K562 (cell line): ENCODE measurements at regions not wholly inside any gene's neighbourhood (a gene's known extent, or its start where the extent isn't known, plus 50 kb on each side); places are given as distances from the start of the nearest gene placed in this dataset.
"Not testable (repeated sequence)": the region's sequence is repeated elsewhere in the genome, so short reads cannot be mapped to it uniquely, and the experiment has no call there.

Experiments
- ATAC-seq: fragments of 200-7000 bp; cut with Tn5 transposase; 3 replicates; pipeline ENCODE4 v1.9.1; 2020; ENCODE audit warnings: moderate library complexity
- BruUV-seq: library from RNA; stranded (reverse); fragments of 400-500 nt; replicated peaks from 2 replicates; lab custom pipeline; 2021; lab: Mats Ljungman, UMichigan
- CTCF ChIA-PET: fragments of 300-600 bp; formaldehyde crosslinking; extraction: SDS; loops from one replicate; lab custom pipeline; 2021; ENCODE audit warnings: low intra/inter-chr PET ratio; lab: Yijun Ruan, JAX
- POLR2A ChIA-PET: fragments of 300-600, 350-650 bp; sonication (Branson Sonifier 250); formaldehyde crosslinking; extraction: SDS; loops from one replicate; lab custom pipeline; 2021; ENCODE audit warnings: antibody characterized with exemption, inconsistent platforms; lab: Yijun Ruan, JAX
- DNase-seq, 4 experiments: peaks; one replicate each; pipeline versions ENCODE4 v3.0.0 to v3.0.0-alpha.2; 2011 to 2018; ENCODE audit warnings: low spot score in 3 of 4, mixed read lengths in 3 of 4; ENCODE audit errors: extremely low read depth in 1 of 4
- FAIRE-seq: peaks from 2 replicates; lab custom pipeline; 2011; peaks lifted over from hg19 to GRCh38; lab: Jason Lieb, UNC
- H2AFZ ChIP-seq: 2 replicates; pipeline ENCODE4 v1.6.0; 2011; ENCODE audit warnings: low read depth, low read length, control low read depth, inconsistent platforms
- H3K27ac ChIP-seq: fragments of 200-600 bp; 3 replicates; pipeline ENCODE4 v1.8.0; 2011; ENCODE audit warnings: low read depth, mild to moderate bottlenecking, control low read depth, inconsistent platforms, low read length, moderate library complexity, mixed read lengths; ENCODE audit errors: extremely low read depth
- H3K27me3 ChIP-seq, 2 experiments: fragments of 300-600 bp in 1 of 2; 2 replicates in 1 of 2; 3 replicates in 1 of 2; pipeline versions ENCODE4 v1.6.0 to v1.8.0; 2011; ENCODE audit warnings: inconsistent platforms in 2 of 2, low read length in 2 of 2, mild to moderate bottlenecking in 1 of 2, mixed read lengths in 1 of 2, moderate library complexity in 1 of 2; ENCODE audit not compliant: control insufficient read depth in 2 of 2, insufficient read depth in 2 of 2
- H3K36me3 ChIP-seq: fragments of 300-600 bp; 3 replicates; pipeline ENCODE4 v1.8.0; 2011; ENCODE audit warnings: mild to moderate bottlenecking, low read length, inconsistent platforms; ENCODE audit not compliant: control insufficient read depth, insufficient read depth
- H3K4me1 ChIP-seq, 2 experiments: fragments of 200-600 bp in 1 of 2; replicated peaks in 1 of 2; 2 replicates in 1 of 2; 3 replicates in 1 of 2; pipeline versions ENCODE4 v1.5.1 to v1.8.0; 2011; ENCODE audit warnings: inconsistent platforms in 2 of 2, low read length in 2 of 2, mild to moderate bottlenecking in 1 of 2, mixed read lengths in 1 of 2, moderate library complexity in 1 of 2; ENCODE audit not compliant: control insufficient read depth in 2 of 2, insufficient read depth in 2 of 2
- H3K4me2 ChIP-seq: 2 replicates; pipeline ENCODE4 v1.6.1; 2011; ENCODE audit warnings: low read length, control low read depth, inconsistent platforms, mixed read lengths; ENCODE audit not compliant: insufficient read depth
- H3K4me3 ChIP-seq: fragments of 200-600 bp; sonication (generic), shearing (Covaris generic); 2 replicates; pipeline ENCODE4 v1.5.1; 2016; ENCODE audit warnings: control low read depth, inconsistent platforms
- H3K79me2 ChIP-seq: fragments of 200-600 bp; 3 replicates; pipeline ENCODE4 v1.8.0; 2011; ENCODE audit warnings: low read length, inconsistent platforms; ENCODE audit not compliant: control insufficient read depth, insufficient read depth
- H3K9ac ChIP-seq, 2 experiments: 2 replicates each; pipeline versions ENCODE4 v1.6.0 to v1.6.1; 2011; ENCODE audit warnings: low read depth in 2 of 2, low read length in 2 of 2, control low read depth in 1 of 2, inconsistent platforms in 1 of 2, mild to moderate bottlenecking in 1 of 2, mixed read lengths in 1 of 2; ENCODE audit not compliant: insufficient read depth in 1 of 2
- H3K9me1 ChIP-seq: one replicate; pipeline ENCODE4 v1.6.0; 2011; ENCODE audit warnings: inconsistent platforms, mild to moderate bottlenecking, low read length, moderate library complexity; ENCODE audit not compliant: control insufficient read depth, insufficient read depth
- H3K9me3 ChIP-seq: replicated peaks from 2 replicates; pipeline ENCODE4 v1.5.1; 2011; ENCODE audit warnings: low read depth, low read length, inconsistent platforms; ENCODE audit not compliant: control insufficient read depth, insufficient read depth
- H4K20me1 ChIP-seq: replicated peaks from 2 replicates; pipeline ENCODE4 v1.6.1; 2011; ENCODE audit warnings: low read length, inconsistent platforms, mixed read lengths; ENCODE audit not compliant: control insufficient read depth, insufficient read depth
- CHD4 ChIP-seq: fragments of 200-600 bp; sonication (generic); IDR thresholded peaks from 3 replicates; pipeline ENCODE4 v1.6.1; 2012; ENCODE audit warnings: low read depth, mild to moderate bottlenecking, mixed read lengths, low read length, inconsistent platforms; ENCODE audit not compliant: insufficient read depth, insufficient replicate concordance, poor library complexity, severe bottlenecking
- GABPB2 ChIP-seq: fragments of 250-450 bp; sonication (Bioruptor Pico); conservative IDR thresholded peaks from 2 replicates; pipeline ENCODE4 v1.5.1; 2021; ENCODE audit warnings: mild to moderate bottlenecking
- TCF3 ChIP-seq: sonication (generic); formaldehyde crosslinking; IDR thresholded peaks from 2 replicates; pipeline ENCODE4 v1.4.0; 2020; ENCODE audit warnings: mild to moderate bottlenecking, missing genetic modification reagents
- WGBS: fragments of 100-300 bp; shearing (Covaris generic); methylation state at CpG from one replicate; pipeline ENCODE4 v1.1.6; 2016; ENCODE audit warnings: low coverage, mixed read lengths; ENCODE audit not compliant: insufficient coverage; ENCODE audit errors: missing lambda C conversion rate; 5-methylcytosine and 5-hydroxymethylcytosine counted together
- in situ Hi-C: fragments of 300-500 bp; cut with MboI; formaldehyde crosslinking; loops from 4 replicates; pipeline ENCODE4 v1.15.0; 2018; ENCODE audit warnings: inconsistent platforms, mixed read lengths
- intact Hi-C: fragments of 100-400 bp; cut with micrococcal nuclease; formaldehyde crosslinking; loops from 2 replicates; pipeline ENCODE4 v1.14.2; 2022
- TF ChIP-seq, protein P1 (sequence below): fragments of 150-350 bp; IDR thresholded peaks from 2 replicates; pipeline ENCODE4 v1.6.1; 2014; ENCODE audit warnings: low read depth, mild to moderate bottlenecking, low read length, borderline replicate concordance

GRCh38 chr4:177810220-177810619, 368.0 kb upstream of the AGA start (continued):
- TF ChIP-seq, protein P1, sequence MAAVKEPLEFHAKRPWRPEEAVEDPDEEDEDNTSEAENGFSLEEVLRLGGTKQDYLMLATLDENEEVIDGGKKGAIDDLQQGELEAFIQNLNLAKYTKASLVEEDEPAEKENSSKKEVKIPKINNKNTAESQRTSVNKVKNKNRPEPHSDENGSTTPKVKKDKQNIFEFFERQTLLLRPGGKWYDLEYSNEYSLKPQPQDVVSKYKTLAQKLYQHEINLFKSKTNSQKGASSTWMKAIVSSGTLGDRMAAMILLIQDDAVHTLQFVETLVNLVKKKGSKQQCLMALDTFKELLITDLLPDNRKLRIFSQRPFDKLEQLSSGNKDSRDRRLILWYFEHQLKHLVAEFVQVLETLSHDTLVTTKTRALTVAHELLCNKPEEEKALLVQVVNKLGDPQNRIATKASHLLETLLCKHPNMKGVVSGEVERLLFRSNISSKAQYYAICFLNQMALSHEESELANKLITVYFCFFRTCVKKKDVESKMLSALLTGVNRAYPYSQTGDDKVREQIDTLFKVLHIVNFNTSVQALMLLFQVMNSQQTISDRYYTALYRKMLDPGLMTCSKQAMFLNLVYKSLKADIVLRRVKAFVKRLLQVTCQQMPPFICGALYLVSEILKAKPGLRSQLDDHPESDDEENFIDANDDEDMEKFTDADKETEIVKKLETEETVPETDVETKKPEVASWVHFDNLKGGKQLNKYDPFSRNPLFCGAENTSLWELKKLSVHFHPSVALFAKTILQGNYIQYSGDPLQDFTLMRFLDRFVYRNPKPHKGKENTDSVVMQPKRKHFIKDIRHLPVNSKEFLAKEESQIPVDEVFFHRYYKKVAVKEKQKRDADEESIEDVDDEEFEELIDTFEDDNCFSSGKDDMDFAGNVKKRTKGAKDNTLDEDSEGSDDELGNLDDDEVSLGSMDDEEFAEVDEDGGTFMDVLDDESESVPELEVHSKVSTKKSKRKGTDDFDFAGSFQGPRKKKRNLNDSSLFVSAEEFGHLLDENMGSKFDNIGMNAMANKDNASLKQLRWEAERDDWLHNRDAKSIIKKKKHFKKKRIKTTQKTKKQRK = no peak
- TF ChIP-seq TCF3 (CRISPR knock-in tag) (no peak), GABPB2 (CRISPR knock-in tag) (no peak), CHD4 (no peak)

DNA sequence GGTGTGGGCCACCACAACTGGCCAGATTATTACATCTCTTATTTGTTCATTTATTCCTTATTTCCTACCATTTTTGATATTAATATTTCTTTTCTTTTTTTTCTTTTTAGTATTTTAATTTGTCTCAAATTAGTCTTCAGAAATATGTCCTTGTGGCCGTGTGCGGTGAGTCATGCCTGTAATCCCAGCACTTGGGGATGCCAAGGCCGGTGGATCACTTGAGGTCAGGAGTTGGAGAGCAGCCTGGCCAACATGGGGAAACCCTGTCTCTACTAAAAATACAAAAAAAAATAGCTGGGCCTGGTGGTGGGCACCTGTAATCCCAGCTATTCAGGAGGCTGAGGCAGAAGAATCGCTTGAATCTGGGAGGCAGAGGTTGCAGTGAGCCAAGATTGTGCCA, 376.2 kb upstream of the AGA start:
- DNase-seq, CTCF ChIA-PET, in situ Hi-C loops, H3K36me3 ChIP-seq, H3K4me3 ChIP-seq, BruUV-seq, H4K20me1 ChIP-seq, H3K9ac ChIP-seq, H3K4me1 ChIP-seq, H3K27ac ChIP-seq, H3K4me2 ChIP-seq, ATAC-seq, H3K9me1 ChIP-seq, H3K9me3 ChIP-seq, intact Hi-C loops, POLR2A ChIA-PET, H3K27me3 ChIP-seq, H3K79me2 ChIP-seq, H2AFZ ChIP-seq, FAIRE-seq: not testable (repeated sequence)
- WGBS = 7% methylated on average over 4 of the region's 4 CpGs
